ENCODE measurements at regions not wholly inside any gene's neighbourhood (a gene's known extent, or its start where the extent isn't known, plus 50 kb on each side); places are given as distances from the start of the nearest gene placed in this dataset.

DNA sequence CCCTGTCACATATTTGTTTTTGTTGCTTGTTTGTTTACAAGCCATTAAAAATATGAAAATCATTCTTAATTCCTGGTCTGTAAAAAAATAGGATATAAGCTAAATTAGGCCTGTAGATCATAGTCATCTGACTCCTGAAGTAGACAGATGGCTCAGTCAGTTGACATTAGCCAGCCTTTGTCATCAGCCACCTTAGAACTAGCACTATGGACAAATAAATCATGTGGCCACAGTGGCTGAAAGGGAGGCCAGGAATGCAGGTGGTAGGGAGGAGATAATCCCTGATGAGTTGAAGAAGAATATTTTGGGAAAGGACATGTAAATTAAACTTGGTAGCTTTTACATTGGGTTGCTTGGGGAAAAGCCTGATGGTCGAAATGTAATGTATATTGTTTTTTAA is 1544.9 kb downstream of the SI start:
- no peak overlapping the region for H2BK20ac ChIP-seq (ENCODE audit: low read depth, low read length, poor library complexity, severe bottlenecking)
- H3K27me3 ChIP-seq (ENCODE audit: insufficient read depth, low read length), result no peaks in the 10 kb centered on the region
- Mint-ChIP-seq H3K27ac (no peak overlapping the region; a peak in 1 of 7 replicates), H3K4me3 (no peak overlapping the region), H3K36me3 (ENCODE audit: insufficient read depth in 1 of 3, low read depth in 3 of 3) (no peaks in the 10 kb centered on the region), H3K27me3 (ENCODE audit: low read depth) (no peaks in the 10 kb centered on the region), H3K9me3 (no peaks in the 10 kb centered on the region), H3K4me1 (no peaks in the 10 kb centered on the region)
- H3K18ac ChIP-seq (ENCODE audit: insufficient read length, low read depth, low read length), result no peak overlapping the region
- H2AK5ac ChIP-seq (ENCODE audit: insufficient read length, low read length), result no peak overlapping the region
- no peak overlapping the region for H2BK120ac ChIP-seq (ENCODE audit: low read depth, low read length, poor library complexity, severe bottlenecking)
- H3K4ac ChIP-seq (ENCODE audit: low read depth, low read length), result no peak overlapping the region
- TF ChIP-seq, protein P1, sequence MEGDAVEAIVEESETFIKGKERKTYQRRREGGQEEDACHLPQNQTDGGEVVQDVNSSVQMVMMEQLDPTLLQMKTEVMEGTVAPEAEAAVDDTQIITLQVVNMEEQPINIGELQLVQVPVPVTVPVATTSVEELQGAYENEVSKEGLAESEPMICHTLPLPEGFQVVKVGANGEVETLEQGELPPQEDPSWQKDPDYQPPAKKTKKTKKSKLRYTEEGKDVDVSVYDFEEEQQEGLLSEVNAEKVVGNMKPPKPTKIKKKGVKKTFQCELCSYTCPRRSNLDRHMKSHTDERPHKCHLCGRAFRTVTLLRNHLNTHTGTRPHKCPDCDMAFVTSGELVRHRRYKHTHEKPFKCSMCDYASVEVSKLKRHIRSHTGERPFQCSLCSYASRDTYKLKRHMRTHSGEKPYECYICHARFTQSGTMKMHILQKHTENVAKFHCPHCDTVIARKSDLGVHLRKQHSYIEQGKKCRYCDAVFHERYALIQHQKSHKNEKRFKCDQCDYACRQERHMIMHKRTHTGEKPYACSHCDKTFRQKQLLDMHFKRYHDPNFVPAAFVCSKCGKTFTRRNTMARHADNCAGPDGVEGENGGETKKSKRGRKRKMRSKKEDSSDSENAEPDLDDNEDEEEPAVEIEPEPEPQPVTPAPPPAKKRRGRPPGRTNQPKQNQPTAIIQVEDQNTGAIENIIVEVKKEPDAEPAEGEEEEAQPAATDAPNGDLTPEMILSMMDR (conservative IDR thresholded peaks at IDR 0.05), result no peak
- H3K27ac ChIP-seq (ENCODE audit: insufficient read length, low read depth, low read length), result no peak overlapping the region
- no peaks in the 10 kb centered on the region for H3K23me2 ChIP-seq (ENCODE audit: insufficient read length, low read depth, low read length, poor library complexity, severe bottlenecking)
- no peaks in the 10 kb centered on the region for H3K79me2 ChIP-seq (ENCODE audit: insufficient read depth, low read length)
- H4K5ac ChIP-seq (ENCODE audit: insufficient read length, low read depth, low read length), result no peak overlapping the region
- H3K4me2 ChIP-seq (ENCODE audit: insufficient read depth, insufficient read length, low read length), result no peak overlapping the region
- no peak overlapping the region for H3K56ac ChIP-seq (ENCODE audit: insufficient read length, low read depth, low read length)
- H3K4me1 ChIP-seq (ENCODE audit: insufficient read depth, low read length), result no peaks in the 10 kb centered on the region
- no peak overlapping the region for H3K14ac ChIP-seq (ENCODE audit: insufficient read depth, low read length)
- no peaks in the 10 kb centered on the region for H3K79me1 ChIP-seq (ENCODE audit: insufficient read depth, low read depth, low read length, poor library complexity, severe bottlenecking)
- H3K23ac ChIP-seq (ENCODE audit: insufficient read length, low read depth, low read length), result no peak overlapping the region
- H3K9ac ChIP-seq (ENCODE audit: extremely low read depth, insufficient read length, low read length), result no peak overlapping the region
- H2BK5ac ChIP-seq (ENCODE audit: insufficient read length, low read length), result no peak overlapping the region
- H4K20me1 ChIP-seq (ENCODE audit: control insufficient read depth, insufficient read depth, insufficient read length), result no peaks in the 10 kb centered on the region
- no peak overlapping the region for H2BK15ac ChIP-seq (ENCODE audit: low read depth, low read length)
- H4K91ac ChIP-seq (ENCODE audit: insufficient read length, low read depth, low read length), result no peak overlapping the region
- no peaks in the 10 kb centered on the region for H3K9me3 ChIP-seq (ENCODE audit: control insufficient read depth, low read depth, low read length)
- DNase-seq, result no peak
- WGBS (ENCODE audit: extremely low coverage, insufficient read length, low lambda C conversion rate), result no CpG with 5 or more reads among the region's 1 CpG
- no peak overlapping the region for H2AFZ ChIP-seq (ENCODE audit: low read length)
- H4K8ac ChIP-seq (replicated peaks; ENCODE audit: insufficient read length, low read depth, low read length), result no peak overlapping the region
- no peak overlapping the region for H2BK12ac ChIP-seq (ENCODE audit: insufficient read length, low read depth, low read length)
- no peak overlapping the region for H3T11ph ChIP-seq (ENCODE audit: low read length)
